SK-N-SH (cell line): ENCODE measurements at regions not wholly inside any gene's neighbourhood (a gene's known extent, or its start where the extent isn't known, plus 50 kb on each side); places are given as distances from the start of the nearest gene placed in this dataset.

ENCODE experiments used
- NFIC ChIP-seq: IDR thresholded peaks from 2 replicates; pipeline ENCODE4 v1.4.0; 2012; ENCODE audit warnings: borderline replicate concordance
- SIN3A ChIP-seq: IDR thresholded peaks from 2 replicates; pipeline ENCODE4 v1.6.1; 2012; ENCODE audit warnings: low read depth, mild to moderate bottlenecking, low read length, moderate library complexity, borderline replicate concordance
- TF ChIP-seq, protein P1 (sequence below): IDR thresholded peaks from 2 replicates; pipeline ENCODE4 v1.4.0; 2012; ENCODE audit warnings: low read depth, borderline replicate concordance
- TF ChIP-seq, protein P2 (sequence below): fragments of 200-600 bp; sonication (generic); IDR thresholded peaks from 2 replicates; pipeline ENCODE4 v1.6.1; 2017; ENCODE audit warnings: antibody characterized with exemption, mild to moderate bottlenecking, moderate library complexity

DNA sequence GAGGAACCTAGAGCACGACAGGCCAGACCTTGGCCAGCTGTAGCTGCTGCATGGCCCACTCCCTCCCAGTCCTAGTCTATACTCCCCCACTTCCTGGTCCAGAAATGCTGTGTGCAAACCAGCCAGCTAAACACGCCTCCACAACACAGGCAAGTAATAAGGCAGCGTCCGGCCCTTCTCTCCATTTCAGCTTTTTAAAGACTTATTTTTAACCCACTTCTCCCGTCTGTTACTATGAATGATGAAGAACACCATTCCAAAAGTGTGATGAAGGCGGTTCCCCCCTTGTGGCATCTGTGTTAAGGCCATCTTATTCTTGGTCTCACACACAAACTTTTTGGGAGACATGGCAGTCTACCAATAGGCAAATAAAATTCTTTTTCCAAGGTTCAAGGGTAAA lies 164.1 kb upstream of the CHRNA7 start:
- TF ChIP-seq NFIC: no peak
- TF ChIP-seq SIN3A: no peak
- TF ChIP-seq, protein P1, sequence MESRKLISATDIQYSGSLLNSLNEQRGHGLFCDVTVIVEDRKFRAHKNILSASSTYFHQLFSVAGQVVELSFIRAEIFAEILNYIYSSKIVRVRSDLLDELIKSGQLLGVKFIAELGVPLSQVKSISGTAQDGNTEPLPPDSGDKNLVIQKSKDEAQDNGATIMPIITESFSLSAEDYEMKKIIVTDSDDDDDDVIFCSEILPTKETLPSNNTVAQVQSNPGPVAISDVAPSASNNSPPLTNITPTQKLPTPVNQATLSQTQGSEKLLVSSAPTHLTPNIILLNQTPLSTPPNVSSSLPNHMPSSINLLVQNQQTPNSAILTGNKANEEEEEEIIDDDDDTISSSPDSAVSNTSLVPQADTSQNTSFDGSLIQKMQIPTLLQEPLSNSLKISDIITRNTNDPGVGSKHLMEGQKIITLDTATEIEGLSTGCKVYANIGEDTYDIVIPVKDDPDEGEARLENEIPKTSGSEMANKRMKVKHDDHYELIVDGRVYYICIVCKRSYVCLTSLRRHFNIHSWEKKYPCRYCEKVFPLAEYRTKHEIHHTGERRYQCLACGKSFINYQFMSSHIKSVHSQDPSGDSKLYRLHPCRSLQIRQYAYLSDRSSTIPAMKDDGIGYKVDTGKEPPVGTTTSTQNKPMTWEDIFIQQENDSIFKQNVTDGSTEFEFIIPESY: no peak
- TF ChIP-seq, protein P2, sequence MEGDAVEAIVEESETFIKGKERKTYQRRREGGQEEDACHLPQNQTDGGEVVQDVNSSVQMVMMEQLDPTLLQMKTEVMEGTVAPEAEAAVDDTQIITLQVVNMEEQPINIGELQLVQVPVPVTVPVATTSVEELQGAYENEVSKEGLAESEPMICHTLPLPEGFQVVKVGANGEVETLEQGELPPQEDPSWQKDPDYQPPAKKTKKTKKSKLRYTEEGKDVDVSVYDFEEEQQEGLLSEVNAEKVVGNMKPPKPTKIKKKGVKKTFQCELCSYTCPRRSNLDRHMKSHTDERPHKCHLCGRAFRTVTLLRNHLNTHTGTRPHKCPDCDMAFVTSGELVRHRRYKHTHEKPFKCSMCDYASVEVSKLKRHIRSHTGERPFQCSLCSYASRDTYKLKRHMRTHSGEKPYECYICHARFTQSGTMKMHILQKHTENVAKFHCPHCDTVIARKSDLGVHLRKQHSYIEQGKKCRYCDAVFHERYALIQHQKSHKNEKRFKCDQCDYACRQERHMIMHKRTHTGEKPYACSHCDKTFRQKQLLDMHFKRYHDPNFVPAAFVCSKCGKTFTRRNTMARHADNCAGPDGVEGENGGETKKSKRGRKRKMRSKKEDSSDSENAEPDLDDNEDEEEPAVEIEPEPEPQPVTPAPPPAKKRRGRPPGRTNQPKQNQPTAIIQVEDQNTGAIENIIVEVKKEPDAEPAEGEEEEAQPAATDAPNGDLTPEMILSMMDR: no peak
